HL-60/S4 treated with retinoic acid at 250 ng/mL for 4 days and 3 days (cell line): ENCODE measurements at regions not wholly inside any gene's neighbourhood (a gene's known extent, or its start where the extent isn't known, plus 50 kb on each side); places are given as distances from the start of the nearest gene placed in this dataset.
"Not testable (repeated sequence)": the region's sequence is repeated elsewhere in the genome, so short reads cannot be mapped to it uniquely, and the experiment has no call there.

Experiments used
- in situ Hi-C: fragments of 300-500 bp; cut with MboI; formaldehyde crosslinking; loops from 2 replicates; pipeline ENCODE4 v1.7.0; 2022; ENCODE audit warnings: low sequenced_read_pairs

- in situ Hi-C loops = no loop called here
Observed at GRCh38 chr11:128005562-128005961, 581.8 kb downstream of the ETS1 start.

GRCh38 chr11:127998421-127998820, 588.9 kb downstream of the ETS1 start:
- in situ Hi-C loops = no loop called here

DNA sequence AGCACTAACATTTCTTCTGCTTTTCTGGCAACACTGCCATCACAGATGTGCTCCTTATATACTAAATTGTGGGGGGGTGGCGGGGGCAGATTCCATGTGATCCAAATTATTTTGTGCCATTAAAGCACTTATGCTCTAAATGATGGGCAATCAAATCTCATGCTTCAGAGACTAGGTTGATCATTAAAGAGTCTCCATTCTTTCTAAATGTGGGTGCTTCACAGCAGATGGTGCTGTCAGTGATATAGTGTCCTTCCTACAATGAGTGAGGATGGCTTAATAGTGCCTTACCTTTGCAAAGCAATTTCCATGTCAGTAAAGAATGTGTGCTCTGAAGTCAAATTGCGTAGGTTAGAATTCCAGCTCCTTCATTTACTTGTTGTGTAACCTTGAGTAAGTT, 589.8 kb downstream of the ETS1 start:
- in situ Hi-C loops = no loop called here

DNA sequence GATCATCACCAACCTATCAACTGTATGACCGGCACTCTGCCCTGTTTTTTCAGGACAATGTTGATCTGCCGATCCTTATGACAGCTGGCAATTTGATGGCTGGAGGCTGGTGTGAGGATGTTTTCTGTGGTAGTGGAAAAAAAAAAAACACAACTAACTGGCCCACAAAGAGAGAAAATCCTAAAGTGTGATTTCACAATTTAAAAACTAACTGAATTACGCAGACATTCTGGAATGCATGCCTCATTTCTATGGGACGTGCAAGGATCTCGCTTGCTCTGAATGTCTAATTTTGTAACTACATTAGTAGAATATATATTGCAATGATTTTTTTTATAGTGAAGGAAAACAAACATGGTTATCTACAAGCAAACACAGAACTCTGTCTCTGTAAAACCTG, 590.5 kb downstream of the ETS1 start:
- in situ Hi-C loops = no loop called here

GRCh38 chr11:127995921-127996320, 591.4 kb downstream of the ETS1 start:
- in situ Hi-C loops = no loop called here

DNA sequence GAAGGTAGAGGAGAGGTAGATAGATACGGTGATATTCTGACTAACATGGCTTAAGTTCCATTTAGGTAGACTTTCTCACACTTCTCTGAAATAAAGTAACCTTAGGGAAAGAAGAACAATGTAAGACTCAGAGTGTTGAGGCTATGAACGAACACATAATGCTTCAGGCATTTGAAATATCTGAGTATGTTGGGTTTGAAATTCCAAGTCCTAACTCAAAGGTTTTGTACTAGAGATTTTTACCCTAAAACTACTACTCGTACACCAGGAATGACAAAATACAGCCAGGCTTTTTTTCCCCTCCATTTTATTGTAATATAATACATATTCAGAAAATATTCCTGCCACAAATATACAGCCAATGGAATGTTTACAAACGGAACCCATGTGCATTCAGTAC, 592.6 kb downstream of the ETS1 start:
- in situ Hi-C loops = no loop called here

GRCh38 chr11:127993788-127994187, 593.6 kb downstream of the ETS1 start:
- in situ Hi-C loops = no loop called here

GRCh38 chr11:127993281-127993680, 594.1 kb downstream of the ETS1 start:
- in situ Hi-C loops = no loop called here

DNA sequence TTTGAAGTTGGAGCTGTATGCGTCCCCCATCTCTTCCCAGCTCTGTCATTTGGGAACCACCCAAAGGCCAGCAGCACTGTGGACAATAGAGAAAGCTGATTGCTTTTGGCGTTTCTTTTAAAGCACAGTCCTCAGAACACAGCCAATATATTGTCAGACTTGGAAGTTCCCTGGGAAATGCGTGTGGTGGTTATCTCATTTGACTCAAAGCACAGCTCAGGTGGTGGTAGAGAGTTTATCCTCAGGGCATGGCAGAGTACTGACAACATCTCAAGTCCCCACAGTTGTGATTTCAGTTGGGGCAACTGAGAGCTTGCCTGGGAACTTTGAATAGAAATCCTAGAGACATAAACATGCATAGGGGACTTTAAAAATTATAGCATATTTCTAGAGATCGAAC, 601.3 kb downstream of the ETS1 start:
- in situ Hi-C loops = no loop called here

GRCh38 chr11:127972816-127973215, 614.5 kb downstream of the ETS1 start:
- in situ Hi-C loops = no loop called here

GRCh38 chr11:127971448-127971847, 615.9 kb downstream of the ETS1 start:
- in situ Hi-C loops = no loop called here

GRCh38 chr11:127966821-127967220, 620.5 kb downstream of the ETS1 start:
- in situ Hi-C loops = no loop called here

DNA sequence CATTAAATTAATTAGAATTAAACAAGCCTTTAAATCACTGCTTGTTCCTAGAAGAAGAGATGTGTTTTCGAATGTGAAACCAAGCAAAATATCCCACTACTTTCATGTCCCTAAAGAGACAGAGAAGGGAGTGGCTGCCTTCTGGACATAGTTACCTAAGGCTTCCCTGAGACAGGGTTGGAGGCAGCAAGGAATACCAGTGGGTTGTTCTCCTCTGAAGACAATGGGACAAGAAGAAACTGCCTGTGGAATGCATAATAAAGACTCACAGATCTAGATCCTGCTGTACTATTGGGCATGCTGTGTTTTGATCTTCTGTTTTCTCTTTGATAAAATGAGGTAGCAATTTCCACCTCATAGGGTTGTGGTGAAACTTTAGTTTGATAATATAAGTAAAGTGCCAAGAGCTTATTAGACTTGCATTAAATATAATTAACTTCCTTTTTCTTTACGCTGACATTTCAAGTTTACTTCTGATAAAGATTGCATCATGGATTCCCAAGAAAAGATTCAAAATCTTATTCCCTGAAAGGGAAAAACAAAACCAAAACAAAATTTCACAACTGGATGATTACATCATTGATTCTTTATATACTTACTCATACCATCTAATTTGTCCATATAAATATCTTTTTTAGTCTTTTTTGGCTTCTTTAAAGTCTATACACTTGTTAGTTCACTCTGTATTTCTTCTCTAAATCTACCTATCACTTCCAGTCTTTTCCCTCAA, 621.3 kb downstream of the ETS1 start:
- in situ Hi-C loops = no loop called here

DNA sequence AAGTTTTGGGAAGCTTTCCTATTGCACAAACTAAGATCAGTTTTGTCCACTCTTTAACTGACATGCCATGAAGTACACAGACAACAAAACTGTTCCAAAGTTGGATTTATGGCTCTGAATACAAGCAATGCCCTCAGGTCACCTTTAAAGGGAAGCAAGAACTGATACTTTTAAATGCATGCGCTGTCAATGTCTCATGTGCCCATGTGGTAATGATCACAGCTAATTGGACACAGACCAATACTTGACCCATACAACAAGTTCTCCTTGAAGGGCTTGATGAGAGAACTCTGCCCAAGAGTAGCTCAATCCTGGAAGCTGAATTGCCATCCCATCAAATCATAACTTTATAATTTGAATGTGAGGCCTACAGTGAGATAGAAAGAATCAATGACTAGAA, 624.9 kb downstream of the ETS1 start:
- in situ Hi-C loops = no loop called here

GRCh38 chr11:127950162-127950561, 637.2 kb downstream of the ETS1 start:
- in situ Hi-C loops = no loop called here

- in situ Hi-C loops = no loop called here
Observed at GRCh38 chr11:127943763-127944162, 643.6 kb downstream of the ETS1 start.

DNA sequence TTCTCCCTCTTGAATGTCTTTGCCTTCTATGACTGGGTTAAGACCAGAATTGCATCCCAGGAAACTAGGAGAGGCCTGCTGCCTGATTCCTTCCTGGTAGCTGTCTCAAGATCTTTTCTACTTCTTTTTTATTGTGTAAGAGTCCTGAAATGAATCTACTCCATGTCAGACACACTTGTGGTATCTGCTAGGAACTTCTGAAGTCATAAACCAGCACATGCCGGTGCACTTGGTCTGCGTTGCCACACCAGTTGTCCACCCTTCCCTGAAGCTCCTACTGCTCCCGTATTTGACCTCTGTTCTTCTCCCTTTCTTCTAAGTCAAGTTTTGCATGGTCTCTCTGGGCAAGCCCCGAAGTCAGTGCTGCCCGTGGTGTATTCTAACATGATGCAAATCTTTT, 644.2 kb downstream of the ETS1 start:
- in situ Hi-C loops = no loop called here

- in situ Hi-C loops = not testable (repeated sequence)
Observed at GRCh38 chr11:127941554-127941953, 645.8 kb downstream of the ETS1 start.

- in situ Hi-C loops = no loop called here
Observed at GRCh38 chr11:127939000-127939399, 648.4 kb downstream of the ETS1 start.

- in situ Hi-C loops = no loop called here
Observed at GRCh38 chr11:127935081-127935480, 652.3 kb downstream of the ETS1 start.

GRCh38 chr11:127933961-127934360, 653.4 kb downstream of the ETS1 start:
- in situ Hi-C loops = not testable (repeated sequence)

DNA sequence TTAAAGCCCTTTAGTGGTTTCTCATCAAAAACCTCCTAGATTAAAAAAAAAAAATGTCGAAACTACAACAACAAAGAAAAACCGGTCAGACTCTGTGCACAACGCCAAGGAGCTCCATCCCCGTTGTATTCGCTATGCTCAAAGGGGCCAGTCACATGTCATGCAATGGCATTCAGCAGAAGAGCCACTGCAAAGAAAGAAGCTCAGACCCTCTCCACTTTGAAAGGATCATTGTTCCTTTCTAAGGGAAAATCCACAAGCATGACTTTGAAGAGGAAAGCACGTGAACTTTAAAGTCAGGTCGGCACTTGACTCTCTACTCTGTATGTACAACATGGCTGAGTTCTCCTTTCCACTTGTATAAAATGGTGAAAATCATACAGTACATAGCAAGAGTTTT, 655.6 kb downstream of the ETS1 start:
- in situ Hi-C loops = no loop called here

GRCh38 chr11:127926721-127927120, 660.6 kb downstream of the ETS1 start:
- in situ Hi-C loops = no loop called here
